HEK293 (cell line): ENCODE measurements at regions not wholly inside any gene's neighbourhood (a gene's known extent, or its start where the extent isn't known, plus 50 kb on each side); places are given as distances from the start of the nearest gene placed in this dataset.

Experiments used
- BCL11A ChIP-seq: fragments of 450-650 bp; formaldehyde crosslinking; IDR thresholded peaks from 2 replicates; pipeline ENCODE4 v1.5.1; 2016; ENCODE audit warnings: low read depth, missing biosample characterization, missing genetic modification characterization
- GLIS1 ChIP-seq: fragments of 450-650 bp; formaldehyde crosslinking; IDR thresholded peaks from 2 replicates; pipeline ENCODE4 v1.5.1; 2016; ENCODE audit warnings: missing biosample characterization, missing genetic modification characterization
- YY1 ChIP-seq: fragments of 450-650 bp; formaldehyde crosslinking; IDR thresholded peaks from 2 replicates; pipeline ENCODE4 v1.5.1; 2018; ENCODE audit warnings: missing biosample characterization, missing genetic modification characterization
- ZNF138 ChIP-seq: fragments of 450-650 bp; formaldehyde crosslinking; IDR thresholded peaks from 2 replicates; pipeline ENCODE4 v1.5.1; 2016; ENCODE audit warnings: missing biosample characterization, missing genetic modification characterization, borderline replicate concordance
- ZNF501 ChIP-seq: fragments of 450-650 bp; formaldehyde crosslinking; IDR thresholded peaks from 2 replicates; pipeline ENCODE4 v1.5.1; 2016; ENCODE audit warnings: missing biosample characterization, missing genetic modification characterization
- ZNF677 ChIP-seq: fragments of 450-650 bp; IDR thresholded peaks from 2 replicates; pipeline ENCODE4 v1.5.0; 2018; ENCODE audit warnings: missing biosample characterization, mild to moderate bottlenecking, missing genetic modification characterization, moderate library complexity
- ZNF777 ChIP-seq: fragments of 450-650 bp; formaldehyde crosslinking; IDR thresholded peaks from 2 replicates; pipeline ENCODE4 v1.5.1; 2017; ENCODE audit warnings: missing biosample characterization, missing genetic modification characterization, borderline replicate concordance
- ZNF830 ChIP-seq: fragments of 450-650 bp; IDR thresholded peaks from 2 replicates; pipeline ENCODE4 v1.5.0; 2018; ENCODE audit warnings: missing biosample characterization, missing genetic modification characterization, low read depth, mild to moderate bottlenecking, moderate library complexity
- TF ChIP-seq, protein P1 (sequence below): fragments of 450-650 bp; formaldehyde crosslinking; IDR thresholded peaks from 2 replicates; pipeline ENCODE4 v1.5.1; 2016; ENCODE audit warnings: missing biosample characterization, missing genetic modification characterization
- TF ChIP-seq, protein P2 (sequence below): fragments of 450-650 bp; formaldehyde crosslinking; IDR thresholded peaks from 2 replicates; pipeline ENCODE4 v1.5.1; 2016; ENCODE audit warnings: missing biosample characterization, missing genetic modification characterization
- TF ChIP-seq, protein P3 (sequence below): fragments of 450-650 bp; formaldehyde crosslinking; IDR thresholded peaks from 2 replicates; pipeline ENCODE4 v1.5.1; 2016; ENCODE audit warnings: missing biosample characterization, missing genetic modification characterization
- TF ChIP-seq, protein P4 (sequence below): fragments of 450-650 bp; formaldehyde crosslinking; IDR thresholded peaks from 2 replicates; pipeline ENCODE4 v1.5.1; 2016; ENCODE audit warnings: missing biosample characterization, missing genetic modification characterization, low read depth
- TF ChIP-seq, protein P5 (sequence below): fragments of 450-650 bp; formaldehyde crosslinking; IDR thresholded peaks from 2 replicates; pipeline ENCODE4 v1.5.1; 2016; ENCODE audit warnings: missing biosample characterization, missing genetic modification characterization

DNA sequence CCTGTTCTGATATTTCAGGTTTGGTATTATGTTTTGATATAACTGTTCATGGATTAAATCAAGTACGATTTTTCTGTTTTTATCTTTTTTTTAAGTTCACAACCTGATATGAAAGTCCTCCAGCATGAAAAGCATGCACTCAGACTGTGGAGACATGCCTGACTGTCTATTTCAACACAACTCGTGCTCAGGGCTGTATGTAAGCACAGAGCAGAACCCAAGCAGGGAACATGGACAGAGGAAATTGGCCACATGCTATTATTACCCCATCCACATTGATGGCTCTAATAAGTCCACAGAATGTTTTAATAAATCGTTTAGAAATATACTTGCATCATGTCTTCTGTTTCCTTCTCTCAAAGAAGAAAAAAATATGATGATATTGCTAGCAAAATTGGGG is 730.4 kb downstream of the C6orf118 start:
- TF ChIP-seq, protein P1, sequence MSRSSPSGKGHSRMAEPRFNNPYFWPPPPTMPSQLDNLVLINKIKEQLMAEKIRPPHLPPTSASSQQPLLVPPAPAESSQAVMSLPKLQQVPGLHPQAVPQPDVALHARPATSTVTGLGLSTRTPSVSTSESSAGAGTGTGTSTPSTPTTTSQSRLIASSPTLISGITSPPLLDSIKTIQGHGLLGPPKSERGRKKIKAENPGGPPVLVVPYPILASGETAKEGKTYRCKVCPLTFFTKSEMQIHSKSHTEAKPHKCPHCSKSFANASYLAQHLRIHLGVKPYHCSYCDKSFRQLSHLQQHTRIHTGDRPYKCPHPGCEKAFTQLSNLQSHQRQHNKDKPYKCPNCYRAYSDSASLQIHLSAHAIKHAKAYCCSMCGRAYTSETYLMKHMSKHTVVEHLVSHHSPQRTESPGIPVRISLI (tag by site-specific recombination), result no peak
- TF ChIP-seq, protein P2, sequence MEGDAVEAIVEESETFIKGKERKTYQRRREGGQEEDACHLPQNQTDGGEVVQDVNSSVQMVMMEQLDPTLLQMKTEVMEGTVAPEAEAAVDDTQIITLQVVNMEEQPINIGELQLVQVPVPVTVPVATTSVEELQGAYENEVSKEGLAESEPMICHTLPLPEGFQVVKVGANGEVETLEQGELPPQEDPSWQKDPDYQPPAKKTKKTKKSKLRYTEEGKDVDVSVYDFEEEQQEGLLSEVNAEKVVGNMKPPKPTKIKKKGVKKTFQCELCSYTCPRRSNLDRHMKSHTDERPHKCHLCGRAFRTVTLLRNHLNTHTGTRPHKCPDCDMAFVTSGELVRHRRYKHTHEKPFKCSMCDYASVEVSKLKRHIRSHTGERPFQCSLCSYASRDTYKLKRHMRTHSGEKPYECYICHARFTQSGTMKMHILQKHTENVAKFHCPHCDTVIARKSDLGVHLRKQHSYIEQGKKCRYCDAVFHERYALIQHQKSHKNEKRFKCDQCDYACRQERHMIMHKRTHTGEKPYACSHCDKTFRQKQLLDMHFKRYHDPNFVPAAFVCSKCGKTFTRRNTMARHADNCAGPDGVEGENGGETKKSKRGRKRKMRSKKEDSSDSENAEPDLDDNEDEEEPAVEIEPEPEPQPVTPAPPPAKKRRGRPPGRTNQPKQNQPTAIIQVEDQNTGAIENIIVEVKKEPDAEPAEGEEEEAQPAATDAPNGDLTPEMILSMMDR, result no peak
- TF ChIP-seq GLIS1 (no peak), BCL11A (no peak), YY1 (tag by site-specific recombination) (no peak), ZNF501 (tag by site-specific recombination) (no peak), ZNF830 (tag by site-specific recombination) (no peak), ZNF677 (tag by site-specific recombination) (no peak), ZNF138 (no peak), ZNF777 (no peak)
- TF ChIP-seq, protein P3, sequence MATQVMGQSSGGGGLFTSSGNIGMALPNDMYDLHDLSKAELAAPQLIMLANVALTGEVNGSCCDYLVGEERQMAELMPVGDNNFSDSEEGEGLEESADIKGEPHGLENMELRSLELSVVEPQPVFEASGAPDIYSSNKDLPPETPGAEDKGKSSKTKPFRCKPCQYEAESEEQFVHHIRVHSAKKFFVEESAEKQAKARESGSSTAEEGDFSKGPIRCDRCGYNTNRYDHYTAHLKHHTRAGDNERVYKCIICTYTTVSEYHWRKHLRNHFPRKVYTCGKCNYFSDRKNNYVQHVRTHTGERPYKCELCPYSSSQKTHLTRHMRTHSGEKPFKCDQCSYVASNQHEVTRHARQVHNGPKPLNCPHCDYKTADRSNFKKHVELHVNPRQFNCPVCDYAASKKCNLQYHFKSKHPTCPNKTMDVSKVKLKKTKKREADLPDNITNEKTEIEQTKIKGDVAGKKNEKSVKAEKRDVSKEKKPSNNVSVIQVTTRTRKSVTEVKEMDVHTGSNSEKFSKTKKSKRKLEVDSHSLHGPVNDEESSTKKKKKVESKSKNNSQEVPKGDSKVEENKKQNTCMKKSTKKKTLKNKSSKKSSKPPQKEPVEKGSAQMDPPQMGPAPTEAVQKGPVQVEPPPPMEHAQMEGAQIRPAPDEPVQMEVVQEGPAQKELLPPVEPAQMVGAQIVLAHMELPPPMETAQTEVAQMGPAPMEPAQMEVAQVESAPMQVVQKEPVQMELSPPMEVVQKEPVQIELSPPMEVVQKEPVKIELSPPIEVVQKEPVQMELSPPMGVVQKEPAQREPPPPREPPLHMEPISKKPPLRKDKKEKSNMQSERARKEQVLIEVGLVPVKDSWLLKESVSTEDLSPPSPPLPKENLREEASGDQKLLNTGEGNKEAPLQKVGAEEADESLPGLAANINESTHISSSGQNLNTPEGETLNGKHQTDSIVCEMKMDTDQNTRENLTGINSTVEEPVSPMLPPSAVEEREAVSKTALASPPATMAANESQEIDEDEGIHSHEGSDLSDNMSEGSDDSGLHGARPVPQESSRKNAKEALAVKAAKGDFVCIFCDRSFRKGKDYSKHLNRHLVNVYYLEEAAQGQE (tag by site-specific recombination), result no peak
- TF ChIP-seq, protein P4, sequence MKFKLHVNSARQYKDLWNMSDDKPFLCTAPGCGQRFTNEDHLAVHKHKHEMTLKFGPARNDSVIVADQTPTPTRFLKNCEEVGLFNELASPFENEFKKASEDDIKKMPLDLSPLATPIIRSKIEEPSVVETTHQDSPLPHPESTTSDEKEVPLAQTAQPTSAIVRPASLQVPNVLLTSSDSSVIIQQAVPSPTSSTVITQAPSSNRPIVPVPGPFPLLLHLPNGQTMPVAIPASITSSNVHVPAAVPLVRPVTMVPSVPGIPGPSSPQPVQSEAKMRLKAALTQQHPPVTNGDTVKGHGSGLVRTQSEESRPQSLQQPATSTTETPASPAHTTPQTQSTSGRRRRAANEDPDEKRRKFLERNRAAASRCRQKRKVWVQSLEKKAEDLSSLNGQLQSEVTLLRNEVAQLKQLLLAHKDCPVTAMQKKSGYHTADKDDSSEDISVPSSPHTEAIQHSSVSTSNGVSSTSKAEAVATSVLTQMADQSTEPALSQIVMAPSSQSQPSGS, result no peak
- TF ChIP-seq, protein P5, sequence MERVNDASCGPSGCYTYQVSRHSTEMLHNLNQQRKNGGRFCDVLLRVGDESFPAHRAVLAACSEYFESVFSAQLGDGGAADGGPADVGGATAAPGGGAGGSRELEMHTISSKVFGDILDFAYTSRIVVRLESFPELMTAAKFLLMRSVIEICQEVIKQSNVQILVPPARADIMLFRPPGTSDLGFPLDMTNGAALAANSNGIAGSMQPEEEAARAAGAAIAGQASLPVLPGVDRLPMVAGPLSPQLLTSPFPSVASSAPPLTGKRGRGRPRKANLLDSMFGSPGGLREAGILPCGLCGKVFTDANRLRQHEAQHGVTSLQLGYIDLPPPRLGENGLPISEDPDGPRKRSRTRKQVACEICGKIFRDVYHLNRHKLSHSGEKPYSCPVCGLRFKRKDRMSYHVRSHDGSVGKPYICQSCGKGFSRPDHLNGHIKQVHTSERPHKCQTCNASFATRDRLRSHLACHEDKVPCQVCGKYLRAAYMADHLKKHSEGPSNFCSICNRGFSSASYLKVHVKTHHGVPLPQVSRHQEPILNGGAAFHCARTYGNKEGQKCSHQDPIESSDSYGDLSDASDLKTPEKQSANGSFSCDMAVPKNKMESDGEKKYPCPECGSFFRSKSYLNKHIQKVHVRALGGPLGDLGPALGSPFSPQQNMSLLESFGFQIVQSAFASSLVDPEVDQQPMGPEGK (tag by site-specific recombination), result no peak
